ENCODE measurements at regions not wholly inside any gene's neighbourhood (a gene's known extent, or its start where the extent isn't known, plus 50 kb on each side); places are given as distances from the start of the nearest gene placed in this dataset.

DNA sequence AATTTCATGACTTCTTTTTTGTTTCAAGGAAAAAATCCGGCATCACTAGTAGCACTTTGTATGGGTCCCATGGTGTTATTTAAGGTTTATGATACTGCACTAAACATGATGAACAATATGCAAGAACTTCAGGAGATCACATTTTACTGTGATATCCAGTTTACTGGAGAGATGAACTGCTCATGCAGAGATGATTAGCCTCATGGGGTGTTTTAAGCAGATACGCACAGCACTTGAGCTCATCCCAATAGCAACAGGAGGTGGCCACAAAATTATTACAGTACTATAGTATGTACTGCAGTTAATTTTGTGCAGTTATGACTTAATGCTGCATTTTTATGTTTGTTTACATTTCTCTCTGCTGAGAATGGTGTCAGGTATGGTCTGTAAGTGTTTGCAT lies 303.7 kb upstream of the PCDH15 start:
- no peak for DNase-seq

DNA sequence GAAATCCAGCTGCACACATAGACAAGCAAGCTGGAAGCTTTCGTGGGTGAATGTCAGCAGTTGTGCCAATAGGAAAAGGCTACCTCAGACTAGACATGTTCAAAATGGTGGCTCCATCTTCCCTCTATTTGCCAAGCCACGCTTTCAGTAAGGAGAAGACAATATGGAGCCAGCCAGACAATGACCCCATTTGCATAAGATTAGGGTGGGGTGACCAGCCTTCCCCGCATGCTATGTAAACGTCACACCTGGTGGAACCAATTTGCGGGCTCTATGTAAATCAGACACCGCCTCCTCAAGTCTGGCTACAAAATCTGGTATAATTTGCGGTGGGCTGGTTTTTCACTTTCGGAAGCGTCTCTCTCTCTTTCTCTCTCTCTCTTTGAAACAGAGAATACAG lies 297.4 kb upstream of the PCDH15 start:
- DNase-seq, result no peak

DNA sequence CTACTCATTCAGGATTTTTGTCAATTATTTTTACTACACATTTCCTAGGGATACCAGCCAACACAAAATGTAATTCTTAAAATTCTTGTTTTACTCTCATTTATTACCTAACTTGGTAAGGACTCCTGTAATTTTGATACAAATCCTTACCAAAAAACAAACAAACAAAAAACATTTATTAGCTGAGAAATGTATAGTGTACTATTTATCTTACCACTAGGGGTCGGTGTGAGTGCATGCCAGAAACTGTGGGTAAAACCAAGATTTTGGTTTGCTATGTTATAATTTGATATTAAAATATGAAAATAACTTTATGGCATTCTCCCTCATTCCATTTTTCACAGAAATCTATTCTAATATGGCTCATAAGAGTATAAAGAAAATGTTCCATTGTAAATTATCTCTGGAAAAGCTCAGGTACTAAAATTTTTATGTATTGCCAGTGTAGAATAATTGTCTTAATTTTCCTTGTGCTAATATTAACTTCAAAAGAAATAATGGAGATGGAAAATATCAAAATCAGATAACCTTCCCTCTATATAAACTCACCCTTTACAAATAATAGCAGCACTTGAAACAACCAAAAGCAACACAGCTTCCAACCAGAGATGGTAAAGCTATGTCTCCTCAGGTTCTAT lies 290.8 kb upstream of the PCDH15 start:
- DNase-seq, result no peak

DNA sequence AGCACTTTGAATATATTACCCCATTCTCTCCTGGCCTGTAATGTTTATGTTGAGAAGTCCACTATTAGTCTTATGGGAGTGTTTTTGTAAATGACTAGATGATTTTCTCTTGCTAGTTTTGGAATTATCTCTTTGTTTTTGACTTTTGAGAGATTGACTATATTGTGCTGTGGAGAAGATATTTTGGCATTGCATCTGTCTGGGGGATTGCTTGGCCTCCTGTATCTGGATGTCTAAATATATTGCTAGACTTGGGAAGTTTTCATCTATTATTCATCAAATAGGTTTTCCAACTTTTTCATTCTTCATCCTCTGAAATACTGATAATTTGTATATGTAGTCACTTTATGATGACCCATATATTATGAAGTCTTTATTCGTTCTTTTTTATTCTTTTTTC lies 277.1 kb upstream of the PCDH15 start:
- DNase-seq, result no peak

DNA sequence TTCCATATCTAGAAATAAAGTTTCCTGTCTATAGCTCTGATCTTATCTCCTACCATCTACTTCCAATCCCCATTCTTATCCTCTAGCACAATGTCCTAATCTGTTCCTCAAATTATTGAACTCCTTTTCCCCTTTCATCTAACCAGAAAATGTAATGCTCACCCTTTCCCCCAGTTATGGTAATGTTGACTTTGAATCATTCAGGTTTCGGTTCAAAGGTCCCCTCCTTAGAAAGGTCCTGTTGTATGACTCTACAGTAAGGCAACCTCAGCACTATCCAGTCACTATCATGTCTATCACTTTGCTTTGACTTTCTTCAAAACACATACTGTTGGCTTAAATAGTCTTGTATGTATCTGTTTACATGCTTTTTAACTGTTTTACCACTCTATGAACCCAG lies 264.2 kb upstream of the PCDH15 start:
- DNase-seq, result no peak

DNA sequence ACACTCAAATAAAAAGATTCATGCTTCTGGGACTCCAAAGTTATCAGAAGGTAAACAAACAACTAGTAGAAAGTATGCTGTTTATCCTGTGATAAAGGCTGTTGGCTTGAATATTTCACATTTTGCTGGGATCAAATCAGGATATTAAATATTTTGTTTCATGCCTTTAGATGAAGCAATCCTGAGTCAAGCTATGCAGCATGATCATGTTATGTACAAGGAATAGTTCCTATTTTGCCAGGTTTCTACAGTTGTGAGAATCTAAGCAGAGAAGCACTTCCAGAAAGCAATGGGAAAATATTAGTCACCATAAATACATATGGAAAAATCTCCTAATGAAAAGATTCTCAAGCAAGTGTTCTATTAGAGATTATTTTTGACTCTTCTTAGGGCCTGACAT lies 262.8 kb upstream of the PCDH15 start:
- DNase-seq, result no peak

DNA sequence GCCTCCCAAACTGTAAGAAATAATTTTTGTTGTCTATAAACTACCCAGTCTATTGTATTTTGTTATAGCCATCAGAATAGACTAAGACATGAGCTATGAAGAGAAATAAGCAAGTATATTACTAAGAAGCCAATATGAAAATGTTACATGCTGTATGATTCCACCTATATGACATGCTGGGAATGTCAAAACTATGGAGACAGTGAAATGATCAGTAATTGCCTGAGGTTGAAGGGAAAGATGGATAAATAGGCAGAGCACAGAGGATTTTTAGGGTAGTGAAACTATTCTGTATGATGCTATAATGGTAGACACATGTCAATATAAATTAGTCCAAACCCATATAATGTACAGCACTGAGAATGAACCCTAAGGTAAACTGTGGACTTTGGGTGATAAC lies 261.3 kb upstream of the PCDH15 start:
- DNase-seq, result no peak

DNA sequence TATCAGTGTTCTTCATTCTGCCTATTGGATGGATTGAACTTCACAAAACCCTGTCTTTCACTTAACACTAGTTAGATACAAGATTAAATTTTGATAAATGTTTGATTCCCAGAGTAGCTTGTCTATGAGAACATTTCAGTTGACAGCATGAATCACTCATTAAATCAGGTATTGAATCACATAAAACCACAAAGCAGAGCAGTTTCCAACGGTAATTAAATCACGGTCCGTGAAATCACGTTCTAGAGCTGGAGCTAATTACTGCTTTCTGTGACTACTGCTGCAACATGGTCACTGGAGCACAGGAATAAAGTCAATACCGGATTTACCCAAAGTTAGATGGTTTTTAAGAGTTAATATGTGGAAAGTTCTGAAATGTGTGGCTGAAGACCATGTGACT lies 257.8 kb upstream of the PCDH15 start:
- no peak for DNase-seq

DNA sequence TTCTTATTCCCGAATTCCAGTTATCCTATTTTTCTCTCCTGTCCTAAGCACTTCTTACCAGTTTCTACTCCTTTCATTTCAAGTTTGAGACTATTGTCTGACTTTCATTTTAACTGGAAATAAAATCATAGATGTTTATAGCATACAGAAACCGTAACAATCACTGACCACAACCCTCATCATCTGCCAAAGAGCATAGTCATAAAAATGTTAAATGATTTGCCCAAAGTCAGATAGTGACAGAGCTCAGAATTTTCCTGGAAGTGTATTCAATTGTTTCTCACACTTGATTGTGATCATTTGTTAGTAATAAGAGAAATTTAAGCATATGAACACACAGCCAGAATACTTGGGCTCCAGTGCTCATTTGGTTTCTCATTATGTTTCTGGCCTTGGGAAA lies 250.5 kb upstream of the PCDH15 start:
- DNase-seq, result no peak

DNA sequence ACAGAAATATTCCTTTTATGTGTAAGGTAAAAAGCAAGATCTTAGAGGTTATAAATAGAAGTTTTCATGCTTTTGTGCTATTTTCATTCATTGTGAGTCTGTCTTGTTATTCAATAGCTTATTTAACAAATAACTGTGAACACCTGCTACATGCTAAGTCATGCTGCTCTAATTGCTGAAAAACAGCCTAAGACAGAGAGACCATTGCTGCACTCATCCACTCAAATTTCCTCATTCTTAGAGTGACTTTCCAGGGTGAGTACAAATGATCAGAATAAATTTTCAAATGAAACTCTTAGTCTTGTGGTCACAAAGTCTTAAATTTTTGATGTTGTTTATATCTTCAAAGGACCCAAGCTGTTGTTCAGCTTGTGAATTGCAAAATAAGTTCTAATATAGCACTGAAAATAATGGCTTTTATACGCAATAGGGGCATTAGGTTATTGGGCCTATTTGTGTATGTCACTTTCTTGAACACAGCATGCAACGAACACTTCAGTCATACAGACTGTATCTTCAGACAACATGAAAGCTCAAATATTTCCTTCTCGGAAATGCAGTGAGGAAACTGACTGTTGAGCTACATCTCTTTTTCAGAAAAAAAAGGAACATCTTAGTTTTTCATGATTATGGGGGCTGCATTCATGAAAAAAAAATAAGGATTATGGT lies 247.9 kb upstream of the PCDH15 start:
- no peak for DNase-seq

DNA sequence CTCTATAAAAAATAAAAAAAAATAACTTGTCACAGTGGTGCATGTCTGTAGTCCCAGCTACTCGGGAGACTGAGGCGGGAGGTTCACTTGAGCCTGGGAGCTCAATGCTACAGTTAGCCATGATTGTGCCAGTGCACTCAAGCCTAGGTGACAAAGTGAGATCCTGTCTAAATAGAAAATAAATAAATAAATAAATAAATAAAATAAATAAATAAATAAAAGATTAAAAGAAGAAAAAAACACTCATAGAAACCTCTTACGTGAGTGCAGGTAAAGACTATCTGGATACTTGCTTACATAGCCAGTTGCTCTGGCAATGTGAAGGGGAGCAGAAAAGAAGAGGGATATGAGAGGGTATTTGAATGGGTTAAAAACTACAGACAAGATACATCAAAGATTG lies 242.5 kb upstream of the PCDH15 start:
- no peak for DNase-seq

DNA sequence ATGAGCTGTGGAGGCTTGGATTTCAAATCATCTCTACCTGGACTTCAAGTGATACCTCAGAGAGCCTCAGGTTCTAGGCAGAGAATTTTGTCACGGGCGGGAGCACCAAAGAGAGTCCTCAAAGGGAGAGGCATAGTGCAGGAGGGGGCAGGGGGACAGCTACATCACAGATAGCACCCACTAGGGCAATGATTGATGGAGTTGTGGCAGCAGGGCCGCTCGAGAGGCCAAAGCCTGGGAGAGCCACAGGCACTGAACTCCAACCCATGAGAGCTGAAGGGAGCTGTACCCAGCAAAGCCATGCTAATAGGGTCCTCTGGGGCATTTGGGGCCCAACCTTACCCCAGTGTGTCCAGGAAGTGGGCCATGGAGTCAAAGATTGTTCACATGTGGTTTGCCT lies 232.0 kb upstream of the PCDH15 start:
- no peak for DNase-seq

DNA sequence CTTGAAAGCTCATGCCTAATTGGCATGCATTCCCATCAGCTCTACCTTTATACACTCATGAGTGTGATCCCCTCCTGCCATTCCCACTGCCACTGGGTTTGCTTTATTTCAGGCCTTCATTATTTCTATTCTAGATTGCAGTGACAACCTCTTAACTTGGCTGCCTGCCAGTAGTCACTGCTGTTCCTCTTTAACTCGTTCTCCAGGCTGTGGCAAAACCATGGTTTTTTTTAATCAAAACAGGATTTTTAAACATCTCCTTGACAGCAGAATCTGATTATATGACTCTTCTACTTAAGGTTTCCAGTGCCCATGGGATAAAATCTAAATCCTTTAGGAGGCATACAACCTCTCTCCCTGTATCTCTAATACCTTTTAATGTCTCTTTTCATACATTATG lies 223.7 kb upstream of the PCDH15 start:
- DNase-seq, result no peak

DNA sequence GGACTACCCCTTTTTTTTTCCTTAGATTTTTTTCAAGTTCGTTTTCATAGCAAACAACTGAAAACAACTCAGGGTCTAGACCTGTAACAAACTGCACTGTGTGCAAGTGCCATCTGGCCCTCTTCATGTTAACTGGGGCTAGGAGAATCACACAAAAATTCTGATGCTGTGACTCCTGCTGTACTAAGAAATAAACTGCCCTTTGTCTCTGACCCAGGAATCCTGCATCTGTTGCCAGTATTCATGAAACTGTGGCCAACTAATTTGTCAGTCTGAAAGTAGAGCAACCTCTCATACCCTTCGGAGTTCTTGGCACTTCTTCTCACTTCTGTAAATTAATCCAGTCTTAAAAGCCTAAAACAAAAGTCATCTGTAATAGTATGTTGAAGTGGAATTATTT lies 218.4 kb upstream of the PCDH15 start:
- no peak for DNase-seq

DNA sequence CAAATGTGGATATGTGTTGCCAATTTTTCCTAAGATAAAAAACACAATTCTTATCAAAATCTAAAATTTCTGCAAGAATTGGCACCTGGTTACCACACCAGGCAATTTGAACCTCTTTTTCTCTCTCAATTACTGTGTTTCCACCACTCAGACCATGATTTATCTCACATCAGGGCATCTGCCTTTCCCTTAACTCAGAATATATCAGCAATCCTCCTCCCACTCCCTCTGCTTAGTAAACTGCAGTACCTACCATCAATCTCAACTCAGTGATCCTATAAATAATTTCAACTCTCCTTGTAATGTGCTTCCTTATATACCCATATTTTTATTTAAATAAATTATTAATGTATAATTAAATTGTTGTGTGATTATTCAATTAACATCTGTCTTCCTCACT lies 212.3 kb upstream of the PCDH15 start:
- no peak for DNase-seq

DNA sequence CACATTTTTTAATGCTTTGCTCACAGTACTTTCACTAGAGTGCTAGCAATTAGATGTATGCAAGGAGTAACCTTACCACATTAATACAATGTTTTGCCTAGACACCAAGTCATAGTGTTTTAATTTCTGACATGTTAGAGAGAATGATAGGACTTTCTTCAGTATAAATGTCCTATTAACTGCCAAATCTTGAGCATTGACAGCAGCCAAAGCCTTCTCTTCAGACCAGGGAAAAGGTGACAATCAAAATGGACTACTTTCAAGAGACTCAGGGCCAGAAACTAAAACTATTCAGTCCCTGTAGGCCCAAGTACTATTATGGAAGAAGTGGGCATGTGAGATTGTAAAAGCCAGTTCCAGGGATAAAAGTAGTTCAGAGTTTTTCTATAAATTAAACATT lies 201.4 kb upstream of the PCDH15 start:
- DNase-seq, result no peak

DNA sequence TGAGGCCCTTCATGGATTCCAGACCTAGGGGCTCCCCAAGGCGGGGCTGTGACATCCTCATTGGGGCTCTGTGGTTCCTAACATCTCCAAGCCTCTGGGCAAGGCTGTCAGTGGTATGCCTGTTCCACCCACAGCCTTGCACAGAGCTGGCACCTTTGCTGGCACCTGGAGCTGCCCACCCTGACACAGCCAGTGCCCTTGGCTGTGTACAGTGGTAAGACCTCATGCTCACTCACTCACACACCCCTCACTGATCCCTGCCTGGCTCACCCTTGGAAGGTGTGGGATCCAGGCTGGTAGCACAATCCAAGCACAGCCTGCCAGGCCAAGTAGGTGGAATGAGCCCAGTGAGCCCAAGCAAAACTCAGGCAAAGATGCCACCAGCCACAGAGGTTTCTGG lies 200.4 kb upstream of the PCDH15 start:
- DNase-seq, result no peak

DNA sequence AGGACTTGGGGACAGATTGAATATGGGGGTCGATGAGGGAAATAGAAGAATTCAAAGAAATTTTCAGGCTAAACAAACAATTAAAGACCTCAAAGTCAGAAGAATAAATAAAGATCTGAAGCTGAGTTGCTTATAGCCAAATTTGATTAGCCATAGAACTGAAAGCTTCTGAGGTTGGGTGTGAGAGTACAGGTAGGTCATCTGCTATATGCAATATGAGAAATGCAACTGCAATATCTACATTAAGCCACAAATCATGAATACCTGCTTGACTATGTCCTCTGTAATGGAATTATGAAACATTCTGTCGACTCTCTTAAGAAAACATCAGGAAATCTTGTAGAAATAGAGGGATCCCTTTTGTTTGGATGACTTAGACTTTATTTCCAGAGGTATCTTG lies 192.1 kb upstream of the PCDH15 start:
- DNase-seq, result no peak

DNA sequence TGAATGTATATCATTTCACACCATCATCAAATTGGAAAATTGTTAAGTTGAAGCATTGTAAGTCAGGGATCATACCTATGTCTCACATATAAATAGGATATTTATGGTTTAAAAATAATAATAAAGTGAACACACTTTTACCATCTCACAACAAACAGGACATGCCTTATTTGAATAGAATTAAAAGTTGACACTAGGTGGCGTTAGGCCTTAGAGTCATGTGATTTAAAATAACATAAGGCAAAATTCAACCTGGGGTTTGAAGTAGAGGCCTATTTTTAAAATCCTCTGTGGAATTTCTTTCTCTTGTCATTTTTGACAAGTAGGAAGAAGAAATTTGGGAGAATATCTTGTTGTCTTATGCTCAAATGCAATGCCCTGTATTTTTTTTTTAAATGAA lies 184.7 kb upstream of the PCDH15 start:
- no peak for DNase-seq

DNA sequence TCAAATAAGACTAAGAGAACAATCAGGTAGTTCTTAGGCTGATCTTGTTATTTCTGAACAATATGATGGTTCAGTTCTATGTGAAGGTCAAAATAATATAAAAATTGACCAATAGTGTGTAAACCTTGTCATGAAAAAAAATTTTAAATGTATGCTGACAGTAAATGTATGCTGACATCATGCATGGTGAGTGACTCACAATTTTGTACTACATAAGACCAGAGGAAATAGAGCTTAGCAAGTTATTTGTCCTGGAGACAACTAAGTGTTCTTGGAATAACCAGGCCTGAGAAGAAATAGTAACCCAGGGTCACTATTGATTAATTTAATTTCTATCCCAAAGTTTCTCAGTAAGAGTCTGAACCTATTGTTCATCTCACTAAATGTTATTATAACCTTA lies 182.2 kb upstream of the PCDH15 start:
- DNase-seq, result no peak

DNA sequence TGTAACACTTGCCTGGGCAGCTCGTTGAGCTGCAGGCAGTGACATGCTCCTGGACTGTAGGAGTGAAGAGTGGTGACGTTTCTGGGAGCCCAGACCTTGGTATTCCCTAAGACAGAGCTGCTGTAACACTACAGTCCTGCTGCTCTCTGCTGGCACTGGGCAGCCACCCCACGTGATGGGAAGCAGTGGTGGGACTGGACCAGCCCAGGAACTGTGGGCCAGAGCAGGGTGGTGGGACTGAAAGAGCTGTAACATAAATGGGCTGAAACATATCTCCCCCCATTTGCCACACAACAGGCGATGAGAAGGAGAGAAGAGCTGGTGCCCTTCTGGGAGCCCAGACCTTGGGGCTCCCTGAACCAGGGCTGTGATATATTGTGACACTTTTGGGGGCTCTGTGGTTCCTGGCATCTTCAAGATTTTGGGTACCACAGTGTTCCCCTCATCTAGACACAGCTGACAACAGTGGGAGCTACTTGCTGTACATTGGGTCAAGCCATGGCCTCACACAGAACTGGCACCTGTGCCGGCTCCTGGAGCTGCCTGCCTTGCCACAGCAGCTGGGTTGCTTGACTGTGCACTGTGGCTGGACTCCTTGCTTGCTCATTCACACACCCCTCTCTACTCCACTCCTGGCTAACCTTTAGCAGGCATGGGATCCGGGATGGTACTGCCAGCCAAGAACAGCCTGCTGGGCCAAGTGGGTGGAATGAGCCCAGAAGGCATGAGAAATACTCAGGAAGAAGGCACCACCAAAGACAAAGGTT lies 161.3 kb upstream of the PCDH15 start:
- DNase-seq, result no peak

DNA sequence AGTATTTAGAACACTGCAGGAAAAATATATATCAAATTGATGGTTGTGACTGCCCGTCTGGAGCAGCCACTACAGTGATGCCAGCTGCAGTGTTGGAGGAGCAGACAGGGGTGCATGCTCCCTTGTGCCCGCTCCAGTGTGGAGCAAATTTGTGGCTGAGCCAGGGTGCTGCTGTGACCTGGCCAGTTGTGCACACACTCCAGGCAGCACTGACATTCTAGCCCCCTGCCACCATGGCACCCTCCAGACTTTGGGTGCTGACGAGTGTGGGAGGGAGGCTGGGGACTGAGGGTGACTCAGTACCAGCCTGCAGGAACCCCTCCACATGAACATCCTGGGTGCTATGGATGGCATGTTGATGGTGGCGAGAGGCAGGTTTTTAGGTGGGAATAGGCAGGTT lies 160.0 kb upstream of the PCDH15 start:
- no peak for DNase-seq

DNA sequence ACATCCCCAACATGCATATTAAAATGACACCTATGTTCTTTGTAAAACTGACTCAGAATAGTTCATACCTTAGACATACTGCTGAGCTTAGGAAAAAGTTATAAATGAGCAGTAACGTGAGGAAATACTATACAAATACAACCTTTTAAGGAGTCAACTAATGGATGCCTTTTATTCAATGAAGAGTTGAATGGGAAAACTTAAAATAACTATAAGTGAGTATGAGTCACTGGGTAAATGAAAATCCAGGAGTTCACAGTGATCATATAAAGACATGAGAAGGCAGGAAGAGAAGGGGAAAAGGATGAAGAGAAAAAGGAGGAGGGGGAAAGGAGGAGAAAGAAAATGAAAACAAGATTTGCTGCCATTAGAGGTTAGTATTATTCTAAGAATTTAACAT lies 157.8 kb upstream of the PCDH15 start:
- no peak for DNase-seq

DNA sequence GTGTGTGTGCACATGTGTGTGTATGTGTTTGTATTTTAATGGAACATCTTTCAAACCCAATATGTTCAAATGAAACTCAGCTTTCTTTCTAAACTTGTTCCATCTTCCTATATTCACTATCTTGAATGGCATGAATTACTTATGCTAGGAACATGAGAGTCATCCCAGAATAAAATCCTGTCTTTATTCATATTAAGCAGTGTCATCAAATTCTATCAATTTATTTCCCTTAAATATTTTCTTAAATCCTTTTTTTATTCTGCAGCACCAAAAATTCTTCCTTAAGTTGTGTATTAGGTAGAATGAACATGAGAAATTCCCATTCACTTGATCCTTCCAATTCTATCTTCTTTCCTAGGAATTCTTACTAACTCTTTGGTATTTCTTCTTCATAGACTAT lies 146.6 kb upstream of the PCDH15 start:
- no peak for DNase-seq

DNA sequence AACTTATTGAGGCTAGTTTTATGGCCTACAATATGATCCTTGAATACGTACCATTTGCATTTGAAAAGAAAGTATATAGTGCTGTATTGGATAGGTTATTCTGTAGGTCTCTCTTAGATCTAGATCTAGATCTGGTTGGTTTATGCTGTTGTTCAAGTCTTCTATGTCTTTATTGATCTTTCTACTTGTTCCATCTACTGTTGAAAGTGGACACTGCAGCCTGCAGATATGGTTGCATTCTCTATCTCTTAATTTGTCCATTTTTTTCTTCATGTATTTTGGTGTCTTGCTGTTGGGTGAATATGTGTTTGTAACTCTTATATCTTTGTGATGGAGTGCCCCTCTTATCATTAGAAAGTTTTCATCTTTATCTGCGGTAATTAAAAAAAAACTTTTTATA lies 139.4 kb upstream of the PCDH15 start:
- no peak for DNase-seq
